ENCODE measurements at regions not wholly inside any gene's neighbourhood (a gene's known extent, or its start where the extent isn't known, plus 50 kb on each side); places are given as distances from the start of the nearest gene placed in this dataset.
"Not testable (repeated sequence)": the region's sequence is repeated elsewhere in the genome, so short reads cannot be mapped to it uniquely, and the experiment has no call there.

- no peak for DNase-seq (ENCODE audit: low read depth in 3 of 3)
Measured at GRCh38 chrX:150212672-150213480, 150.2 kb upstream of the MAMLD1 start.

- no peak for DNase-seq (ENCODE audit: low read depth in 3 of 3)
Measured at GRCh38 chrX:150213481-150214030, 149.6 kb upstream of the MAMLD1 start.

GRCh38 chrX:150216000-150216399, 147.1 kb upstream of the MAMLD1 start:
- DNase-seq (ENCODE audit: low read depth in 3 of 3): not testable (repeated sequence)

GRCh38 chrX:150216716-150217115, 146.4 kb upstream of the MAMLD1 start:
- DNase-seq (ENCODE audit: low read depth in 3 of 3): no peak

- DNase-seq (ENCODE audit: low read depth in 3 of 3): no peak
Measured at GRCh38 chrX:150217609-150218008, 145.5 kb upstream of the MAMLD1 start.

- DNase-seq (ENCODE audit: low read depth in 3 of 3): no peak
Measured at GRCh38 chrX:150219374-150220185, 143.5 kb upstream of the MAMLD1 start.

GRCh38 chrX:150223176-150224015, 139.7 kb upstream of the MAMLD1 start:
- no peak for DNase-seq (ENCODE audit: low read depth in 3 of 3)

GRCh38 chrX:150224676-150225075, 138.4 kb upstream of the MAMLD1 start:
- DNase-seq (ENCODE audit: low read depth in 3 of 3): no peak

GRCh38 chrX:150225266-150225665, 137.9 kb upstream of the MAMLD1 start:
- DNase-seq (ENCODE audit: low read depth in 3 of 3): no peak

- DNase-seq (ENCODE audit: low read depth in 3 of 3): no peak
Measured at GRCh38 chrX:150225756-150226155, 137.4 kb upstream of the MAMLD1 start.

- DNase-seq (ENCODE audit: low read depth in 3 of 3): no peak
Measured at GRCh38 chrX:150226223-150226965, 136.7 kb upstream of the MAMLD1 start.

- DNase-seq (ENCODE audit: low read depth in 3 of 3): no peak
Measured at GRCh38 chrX:150227321-150227860, 135.7 kb upstream of the MAMLD1 start.

- no peak for DNase-seq (ENCODE audit: low read depth in 3 of 3)
Measured at GRCh38 chrX:150227873-150228410, 135.2 kb upstream of the MAMLD1 start.

GRCh38 chrX:150228431-150228830, 134.7 kb upstream of the MAMLD1 start:
- DNase-seq (ENCODE audit: low read depth in 3 of 3): no peak

GRCh38 chrX:150229030-150229429, 134.1 kb upstream of the MAMLD1 start:
- no peak for DNase-seq (ENCODE audit: low read depth in 3 of 3)

- DNase-seq (ENCODE audit: low read depth in 3 of 3): no peak
Measured at GRCh38 chrX:150229481-150229880, 133.6 kb upstream of the MAMLD1 start.

- DNase-seq (ENCODE audit: low read depth in 3 of 3): not testable (repeated sequence)
Measured at GRCh38 chrX:150230952-150231351, 132.2 kb upstream of the MAMLD1 start.

- DNase-seq (ENCODE audit: low read depth in 3 of 3): not testable (repeated sequence)
Measured at GRCh38 chrX:150231368-150231767, 131.7 kb upstream of the MAMLD1 start.

GRCh38 chrX:150232222-150232621, 130.9 kb upstream of the MAMLD1 start:
- DNase-seq (ENCODE audit: low read depth in 3 of 3): not testable (repeated sequence)

- no peak for DNase-seq (ENCODE audit: low read depth in 3 of 3)
Measured at GRCh38 chrX:150234126-150234525, 129.0 kb upstream of the MAMLD1 start.
